Sigmoid colon (tissue), 4 donors: ENCODE measurements at regions not wholly inside any gene's neighbourhood (a gene's known extent, or its start where the extent isn't known, plus 50 kb on each side); places are given as distances from the start of the nearest gene placed in this dataset.

Source experiments
- EP300 ChIP-seq, 4 donors: sonication (generic); formaldehyde crosslinking; IDR thresholded peaks; one replicate each; pipeline ENCODE4 v1.6.1; 2017; ENCODE audit warnings: antibody characterized with exemption in 4 of 4
- POLR2A ChIP-seq, 2 donors: fragments of 450-650 bp; IDR thresholded peaks; one replicate each; pipeline ENCODE4 v1.6.1; 2016; ENCODE audit warnings: antibody characterized with exemption in 2 of 2, mild to moderate bottlenecking in 2 of 2, moderate library complexity in 2 of 2
- POLR2AphosphoS5 ChIP-seq, 4 donors: sonication (generic); formaldehyde crosslinking; IDR thresholded peaks; one replicate each; pipeline ENCODE4 v1.6.1; 2017; ENCODE audit warnings: antibody characterized with exemption in 4 of 4
- TF ChIP-seq, protein P1 (sequence below), 4 experiments: fragments of 450-650 bp in 3 of 4; fragments of 200-600 bp in 1 of 4; IDR thresholded peaks; one replicate each; pipeline ENCODE4 v1.5.1; 2016 to 2019; ENCODE audit warnings: antibody characterized with exemption in 4 of 4, mild to moderate bottlenecking in 3 of 4, moderate library complexity in 2 of 4

DNA sequence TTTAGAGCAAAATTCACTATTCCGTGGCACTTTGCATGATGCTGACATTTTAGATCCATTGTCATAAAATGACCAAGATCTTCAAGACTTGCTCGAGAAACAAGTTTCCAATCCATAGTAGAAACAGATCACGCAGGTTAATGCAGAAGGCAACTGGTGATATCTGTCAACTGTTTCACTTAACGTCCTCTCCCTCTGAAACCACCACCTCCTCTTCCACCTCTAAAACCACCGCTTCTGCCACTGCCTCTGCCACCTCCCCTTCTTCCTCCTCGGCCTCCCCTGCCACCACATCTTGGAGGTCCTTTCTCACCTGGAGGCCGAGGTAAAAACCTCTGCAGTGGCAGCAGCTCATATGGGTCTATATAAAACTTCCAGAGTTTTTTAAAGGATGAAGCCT is 84.6 kb upstream of the IRF2 start:
- TF ChIP-seq, protein P1, sequence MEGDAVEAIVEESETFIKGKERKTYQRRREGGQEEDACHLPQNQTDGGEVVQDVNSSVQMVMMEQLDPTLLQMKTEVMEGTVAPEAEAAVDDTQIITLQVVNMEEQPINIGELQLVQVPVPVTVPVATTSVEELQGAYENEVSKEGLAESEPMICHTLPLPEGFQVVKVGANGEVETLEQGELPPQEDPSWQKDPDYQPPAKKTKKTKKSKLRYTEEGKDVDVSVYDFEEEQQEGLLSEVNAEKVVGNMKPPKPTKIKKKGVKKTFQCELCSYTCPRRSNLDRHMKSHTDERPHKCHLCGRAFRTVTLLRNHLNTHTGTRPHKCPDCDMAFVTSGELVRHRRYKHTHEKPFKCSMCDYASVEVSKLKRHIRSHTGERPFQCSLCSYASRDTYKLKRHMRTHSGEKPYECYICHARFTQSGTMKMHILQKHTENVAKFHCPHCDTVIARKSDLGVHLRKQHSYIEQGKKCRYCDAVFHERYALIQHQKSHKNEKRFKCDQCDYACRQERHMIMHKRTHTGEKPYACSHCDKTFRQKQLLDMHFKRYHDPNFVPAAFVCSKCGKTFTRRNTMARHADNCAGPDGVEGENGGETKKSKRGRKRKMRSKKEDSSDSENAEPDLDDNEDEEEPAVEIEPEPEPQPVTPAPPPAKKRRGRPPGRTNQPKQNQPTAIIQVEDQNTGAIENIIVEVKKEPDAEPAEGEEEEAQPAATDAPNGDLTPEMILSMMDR (IDR thresholded peaks at IDR 0.05) = no peak
- TF ChIP-seq POLR2AphosphoS5 (IDR thresholded peaks at IDR 0.05) = no peak
- no peak for TF ChIP-seq POLR2A (IDR thresholded peaks at IDR 0.05)
- no peak for TF ChIP-seq EP300 (IDR thresholded peaks at IDR 0.05)
